ENCODE measurements at regions not wholly inside any gene's neighbourhood (a gene's known extent, or its start where the extent isn't known, plus 50 kb on each side); places are given as distances from the start of the nearest gene placed in this dataset.
A peak's percentile ranks its signal among the peaks of the same experiment; 100 is the strongest.
"Not testable (repeated sequence)": the region's sequence is repeated elsewhere in the genome, so short reads cannot be mapped to it uniquely, and the experiment has no call there.

- DNase-seq: not testable (repeated sequence)
Measured at GRCh38 chr1:98811-99210, 352.7 kb downstream of the OR4F29 start.

DNA sequence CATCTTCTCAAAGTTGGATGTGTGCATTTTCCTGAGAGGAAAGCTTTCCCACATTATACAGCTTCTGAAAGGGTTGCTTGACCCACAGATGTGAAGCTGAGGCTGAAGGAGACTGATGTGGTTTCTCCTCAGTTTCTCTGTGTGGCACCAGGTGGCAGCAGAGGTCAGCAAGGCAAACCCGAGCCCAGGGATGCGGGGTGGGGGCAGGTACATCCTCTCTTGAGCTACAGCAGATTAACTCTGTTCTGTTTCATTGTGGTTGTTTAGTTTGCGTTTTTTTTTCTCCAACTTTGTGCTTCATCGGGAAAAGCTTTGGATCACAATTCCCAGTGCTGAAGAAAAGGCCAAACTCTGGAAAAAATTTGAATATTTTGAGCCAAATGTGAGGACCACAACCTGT lies 360.2 kb downstream of the OR4F29 start:
- DNase-seq: not testable (repeated sequence)

DNA sequence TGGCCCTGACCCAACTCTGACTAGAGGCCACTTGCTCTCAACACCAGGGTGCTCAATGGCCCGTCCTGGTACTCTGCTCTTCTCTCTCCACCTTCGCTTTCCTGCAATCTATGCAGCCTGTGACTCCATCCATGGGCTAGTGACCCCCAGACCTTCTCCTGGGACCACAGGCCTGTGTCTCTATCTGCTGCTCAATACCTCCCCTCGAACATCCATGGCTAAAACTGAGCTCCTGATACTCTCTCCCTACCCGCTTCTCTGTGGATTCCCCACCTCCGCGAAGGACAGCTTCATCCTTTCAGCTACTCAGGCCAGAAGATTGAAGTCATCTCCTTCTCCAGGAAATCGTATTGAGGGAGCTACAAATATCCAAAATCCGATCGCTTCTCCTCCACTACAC lies 363.4 kb downstream of the OR4F29 start:
- not testable (repeated sequence) for DNase-seq

GRCh38 chr1:79152-79551 lies 372.3 kb downstream of the OR4F29 start:
- DNase-seq: not testable (repeated sequence)

- not testable (repeated sequence) for DNase-seq
Measured at GRCh38 chr1:65119-65518, 386.4 kb downstream of the OR4F29 start, which contains the start of gene OR4F5. TSS of gene OR4F5 (plus strand) at chr1:65419.

- not testable (repeated sequence) for DNase-seq
Measured at GRCh38 chr1:56014-56531, 395.4 kb downstream of the OR4F29 start.

GRCh38 chr1:53182-53581 lies 398.3 kb downstream of the OR4F29 start:
- not testable (repeated sequence) for DNase-seq

DNA sequence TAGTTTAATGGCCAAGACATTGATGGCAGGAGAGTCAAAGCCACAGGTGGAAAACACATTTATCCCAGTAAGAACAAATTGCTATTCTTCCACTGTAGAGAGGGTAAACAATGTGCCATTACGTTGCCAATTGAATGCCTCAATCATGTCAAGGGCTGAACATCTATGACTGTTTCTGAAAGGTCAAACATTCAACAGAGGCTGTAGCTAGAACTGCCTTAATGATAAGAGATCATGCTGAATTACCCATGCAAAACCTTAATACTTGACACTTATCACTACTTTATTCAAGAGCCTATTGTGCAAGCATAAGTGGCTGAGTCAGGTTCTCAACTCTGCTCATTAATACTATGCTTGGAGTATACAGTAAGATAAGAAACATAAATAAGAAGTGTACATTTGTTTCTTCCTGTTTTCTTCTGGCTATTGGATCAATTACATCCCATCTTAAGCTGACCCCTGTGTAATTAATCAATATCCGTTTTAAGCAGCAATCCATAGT lies 409.5 kb downstream of the OR4F29 start:
- not testable (repeated sequence) for DNase-seq

GRCh38 chr1:41197-41596 lies 410.3 kb downstream of the OR4F29 start:
- DNase-seq: not testable (repeated sequence)

- not testable (repeated sequence) for DNase-seq
Measured at GRCh38 chr1:29183-29582, 422.3 kb downstream of the OR4F29 start.

DNA sequence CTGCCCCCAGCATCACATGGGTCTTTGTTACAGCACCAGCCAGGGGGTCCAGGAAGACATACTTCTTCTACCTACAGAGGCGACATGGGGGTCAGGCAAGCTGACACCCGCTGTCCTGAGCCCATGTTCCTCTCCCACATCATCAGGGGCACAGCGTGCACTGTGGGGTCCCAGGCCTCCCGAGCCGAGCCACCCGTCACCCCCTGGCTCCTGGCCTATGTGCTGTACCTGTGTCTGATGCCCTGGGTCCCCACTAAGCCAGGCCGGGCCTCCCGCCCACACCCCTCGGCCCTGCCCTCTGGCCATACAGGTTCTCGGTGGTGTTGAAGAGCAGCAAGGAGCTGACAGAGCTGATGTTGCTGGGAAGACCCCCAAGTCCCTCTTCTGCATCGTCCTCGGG lies 434.2 kb downstream of the OR4F29 start:
- DNase-seq: peak; percentile 13

GRCh38 chr1:16025-16424 lies 435.5 kb downstream of the OR4F29 start:
- peak; percentile 7 for DNase-seq

DNA sequence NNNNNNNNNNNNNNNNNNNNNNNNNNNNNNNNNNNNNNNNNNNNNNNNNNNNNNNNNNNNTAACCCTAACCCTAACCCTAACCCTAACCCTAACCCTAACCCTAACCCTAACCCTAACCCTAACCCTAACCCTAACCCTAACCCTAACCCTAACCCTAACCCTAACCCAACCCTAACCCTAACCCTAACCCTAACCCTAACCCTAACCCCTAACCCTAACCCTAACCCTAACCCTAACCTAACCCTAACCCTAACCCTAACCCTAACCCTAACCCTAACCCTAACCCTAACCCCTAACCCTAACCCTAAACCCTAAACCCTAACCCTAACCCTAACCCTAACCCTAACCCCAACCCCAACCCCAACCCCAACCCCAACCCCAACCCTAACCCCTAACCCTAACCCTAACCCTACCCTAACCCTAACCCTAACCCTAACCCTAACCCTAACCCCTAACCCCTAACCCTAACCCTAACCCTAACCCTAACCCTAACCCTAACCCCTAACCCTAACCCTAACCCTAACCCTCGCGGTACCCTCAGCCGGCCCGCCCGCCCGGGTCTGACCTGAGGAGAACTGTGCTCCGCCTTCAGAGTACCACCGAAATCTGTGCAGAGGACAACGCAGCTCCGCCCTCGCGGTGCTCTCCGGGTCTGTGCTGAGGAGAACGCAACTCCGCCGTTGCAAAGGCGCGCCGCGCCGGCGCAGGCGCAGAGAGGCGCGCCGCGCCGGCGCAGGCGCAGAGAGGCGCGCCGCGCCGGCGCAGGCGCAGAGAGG lies 441.3 kb downstream of the OR4F29 start:
- DNase-seq: peak; percentile 15

Data from activated naive CD4-positive, alpha-beta T cell treated with anti-CD3 and anti-CD28 coated beads, Interleukin-2, amount 50 U/mL, for 16 hours (primary cell).